ENCODE measurements at regions not wholly inside any gene's neighbourhood (a gene's known extent, or its start where the extent isn't known, plus 50 kb on each side); places are given as distances from the start of the nearest gene placed in this dataset.

- no peak for TF ChIP-seq CTCF (IDR thresholded peaks at IDR 0.05; ENCODE audit: extremely low read depth, missing control alignments)
- no peak for DNase-seq (ENCODE audit: low spot score)
These were observed 331.1 kb downstream of the GPAT3 start for GRCh38 chr4:83866834-83867621.

GRCh38 chr4:83865417-83866150, 329.7 kb downstream of the GPAT3 start:
- no peak for DNase-seq (ENCODE audit: low spot score)
- no peak for TF ChIP-seq CTCF (IDR thresholded peaks at IDR 0.05; ENCODE audit: extremely low read depth, missing control alignments)

DNA sequence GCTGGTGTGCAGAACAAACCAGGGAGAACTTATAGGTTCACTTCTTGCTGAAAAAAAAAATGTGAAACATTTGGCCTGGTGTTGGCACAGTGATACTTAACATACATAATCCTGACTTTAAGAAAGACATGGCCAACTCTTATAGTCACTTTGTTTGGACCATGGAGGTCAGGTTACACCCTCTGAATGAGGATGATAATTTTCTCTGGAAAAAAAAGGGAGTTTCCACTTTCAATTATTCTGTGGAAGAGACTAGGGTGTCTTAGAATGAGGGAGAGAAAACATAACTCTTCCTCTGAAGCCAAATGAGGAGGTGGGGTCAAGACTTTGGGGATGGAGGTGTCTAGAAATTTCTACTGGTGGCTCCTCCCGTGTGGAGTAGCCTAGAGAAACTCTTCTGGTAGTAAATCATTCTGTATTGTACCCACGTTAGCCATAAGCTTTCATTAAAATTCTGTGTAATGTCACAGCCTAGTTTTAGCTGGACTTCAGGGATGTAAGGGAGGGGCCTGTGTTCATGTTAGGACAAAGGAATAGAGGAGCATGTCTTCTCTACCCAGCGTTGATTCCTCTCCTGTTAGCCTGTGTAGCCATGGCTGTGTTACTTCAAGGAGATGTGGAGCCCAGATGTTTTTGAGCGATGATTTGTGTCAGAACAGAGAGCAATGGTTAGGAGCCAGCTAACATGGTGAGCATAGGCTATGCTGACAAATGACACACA, 328.3 kb downstream of the GPAT3 start:
- no peak for TF ChIP-seq CTCF (IDR thresholded peaks at IDR 0.05; ENCODE audit: extremely low read depth, missing control alignments)
- DNase-seq (ENCODE audit: low spot score): no peak

- DNase-seq (ENCODE audit: low spot score): no peak
- TF ChIP-seq CTCF (IDR thresholded peaks at IDR 0.05; ENCODE audit: extremely low read depth, missing control alignments): no peak
These were observed 326.6 kb downstream of the GPAT3 start for GRCh38 chr4:83862471-83862870.

DNA sequence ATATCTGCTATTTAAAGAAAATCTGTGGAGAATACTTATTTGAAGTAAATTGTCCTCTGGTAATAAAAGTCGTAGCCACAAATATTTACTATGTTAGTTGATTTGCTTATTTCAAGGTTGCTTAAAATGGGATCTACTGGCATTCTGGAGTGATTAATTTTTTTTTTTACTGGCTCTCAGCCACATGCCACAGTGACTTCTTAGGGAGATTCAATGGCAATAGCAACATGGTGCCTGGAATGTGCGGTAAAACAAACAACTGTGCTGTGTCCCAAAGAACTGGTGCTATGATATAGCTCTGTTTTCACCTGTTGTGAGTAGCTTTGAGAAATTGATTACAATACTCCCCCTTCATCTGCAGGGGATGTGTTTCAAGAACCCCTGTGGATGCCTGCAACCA, 324.3 kb downstream of the GPAT3 start:
- no peak for DNase-seq (ENCODE audit: low spot score)
- TF ChIP-seq CTCF (IDR thresholded peaks at IDR 0.05; ENCODE audit: extremely low read depth, missing control alignments): no peak

GRCh38 chr4:83858131-83858530, 322.2 kb downstream of the GPAT3 start:
- no peak for DNase-seq (ENCODE audit: low spot score)
- no peak for TF ChIP-seq CTCF (IDR thresholded peaks at IDR 0.05; ENCODE audit: extremely low read depth, missing control alignments)

GRCh38 chr4:83855044-83855443, 319.1 kb downstream of the GPAT3 start:
- DNase-seq (ENCODE audit: low spot score): no peak

More at GRCh38 chr4:83855044-83855443, 319.1 kb downstream of the GPAT3 start:
- TF ChIP-seq CTCF (IDR thresholded peaks at IDR 0.05; ENCODE audit: extremely low read depth, missing control alignments): no peak
